HG03103 (cell line): ENCODE measurements at regions not wholly inside any gene's neighbourhood (a gene's known extent, or its start where the extent isn't known, plus 50 kb on each side); places are given as distances from the start of the nearest gene placed in this dataset.
"Not testable (repeated sequence)": the region's sequence is repeated elsewhere in the genome, so short reads cannot be mapped to it uniquely, and the experiment has no call there.

Experiments used
- ATAC-seq: cut with Tn5 transposase; IDR thresholded peaks from one replicate; pipeline ENCODE4 v1.9.1; 2021; ENCODE audit warnings: low read depth; ENCODE audit not compliant: unreplicated experiment

DNA sequence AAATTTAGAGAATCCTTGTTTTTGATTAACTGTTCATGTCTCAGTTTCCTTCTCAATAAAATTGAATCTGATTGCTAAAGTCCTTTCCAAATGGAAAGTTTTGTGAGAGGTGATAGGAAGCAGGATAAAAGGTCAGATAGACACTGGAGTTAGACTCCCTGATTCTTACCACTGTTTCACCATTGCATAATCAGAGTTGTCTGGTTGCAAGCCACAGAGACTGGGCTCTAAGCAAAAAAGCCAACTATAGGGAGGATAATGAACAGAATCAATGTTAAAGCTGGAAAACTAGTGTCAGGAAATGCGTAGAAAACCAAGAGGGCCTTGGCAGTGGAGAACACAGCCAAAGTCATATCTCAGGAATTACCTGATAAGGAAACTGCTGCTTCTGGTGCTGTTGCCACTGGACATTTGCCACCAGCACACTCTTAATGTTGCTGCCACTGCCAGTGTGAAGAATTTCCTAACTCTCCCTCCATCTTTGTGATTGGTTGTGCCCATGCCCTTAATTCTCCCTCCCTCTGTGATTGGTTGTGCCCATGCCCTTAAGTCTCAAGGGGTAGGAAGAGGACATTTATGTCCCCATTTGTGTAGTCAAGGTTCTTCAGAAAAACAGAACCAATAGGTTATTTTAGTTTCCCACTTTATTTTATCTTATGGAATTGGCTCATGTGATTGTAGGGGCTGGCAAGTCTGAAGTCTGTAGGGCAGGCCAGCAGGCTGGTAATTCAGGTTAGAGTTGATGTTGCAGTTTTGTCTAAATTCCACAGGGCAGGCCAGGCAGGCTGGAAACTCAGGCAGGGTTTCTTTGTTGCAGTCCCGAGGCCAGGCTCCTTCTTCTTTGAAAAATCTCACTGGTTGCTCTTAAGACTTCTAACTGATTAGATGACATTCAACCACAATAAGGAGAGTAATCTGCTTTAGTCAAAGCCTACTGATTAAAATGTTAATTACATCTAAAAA is 639.0 kb downstream of the REEP3 start:
- ATAC-seq = no peak

GRCh38 chr10:64170791-64171190 is 649.6 kb downstream of the REEP3 start:
- ATAC-seq = no peak

DNA sequence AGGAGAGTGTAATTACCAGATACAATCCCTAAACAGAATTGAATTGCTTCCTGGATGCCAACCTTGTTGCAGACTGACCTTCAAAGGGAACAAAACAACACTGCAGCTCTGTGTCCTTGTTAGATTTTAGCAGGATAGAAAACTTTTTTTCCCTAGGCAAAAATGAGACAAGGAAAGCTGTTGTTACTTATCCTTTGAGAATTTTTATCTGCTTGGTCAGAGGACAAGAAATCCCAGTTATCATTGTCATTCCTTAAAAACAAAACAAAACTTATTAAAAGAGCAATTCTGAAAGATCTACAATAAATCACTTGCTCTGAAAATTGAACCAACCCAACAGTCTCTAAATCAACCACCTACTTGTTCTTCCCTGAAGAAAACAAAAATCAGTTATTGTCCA is 652.6 kb downstream of the REEP3 start:
- no peak for ATAC-seq

DNA sequence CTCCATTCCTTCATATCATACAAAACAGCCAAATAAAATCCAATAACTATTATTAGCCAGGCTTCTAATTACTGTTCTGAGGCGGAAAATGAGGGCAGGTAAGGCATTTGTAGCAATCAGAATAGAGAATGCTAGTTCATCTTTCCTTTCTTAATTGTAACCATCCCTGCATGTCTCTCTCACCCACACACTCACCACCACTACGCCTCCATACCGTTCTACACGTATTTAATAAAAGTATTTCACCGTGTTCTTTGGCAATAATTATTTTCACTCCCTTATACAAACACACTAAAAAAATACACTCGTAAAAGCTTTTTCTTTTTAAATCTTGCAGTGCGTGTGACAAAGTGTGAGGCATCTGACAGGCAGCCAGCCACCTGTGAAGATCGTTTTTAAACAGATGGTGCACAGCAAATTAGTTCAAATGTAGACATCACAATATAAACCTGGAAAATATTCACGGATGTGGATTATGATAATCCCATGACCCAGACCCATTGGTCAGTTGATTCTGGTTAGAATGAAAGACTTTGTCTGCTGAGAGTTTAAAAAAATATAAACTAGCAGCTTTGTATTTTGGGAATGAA is 653.6 kb downstream of the REEP3 start:
- ATAC-seq = no peak

DNA sequence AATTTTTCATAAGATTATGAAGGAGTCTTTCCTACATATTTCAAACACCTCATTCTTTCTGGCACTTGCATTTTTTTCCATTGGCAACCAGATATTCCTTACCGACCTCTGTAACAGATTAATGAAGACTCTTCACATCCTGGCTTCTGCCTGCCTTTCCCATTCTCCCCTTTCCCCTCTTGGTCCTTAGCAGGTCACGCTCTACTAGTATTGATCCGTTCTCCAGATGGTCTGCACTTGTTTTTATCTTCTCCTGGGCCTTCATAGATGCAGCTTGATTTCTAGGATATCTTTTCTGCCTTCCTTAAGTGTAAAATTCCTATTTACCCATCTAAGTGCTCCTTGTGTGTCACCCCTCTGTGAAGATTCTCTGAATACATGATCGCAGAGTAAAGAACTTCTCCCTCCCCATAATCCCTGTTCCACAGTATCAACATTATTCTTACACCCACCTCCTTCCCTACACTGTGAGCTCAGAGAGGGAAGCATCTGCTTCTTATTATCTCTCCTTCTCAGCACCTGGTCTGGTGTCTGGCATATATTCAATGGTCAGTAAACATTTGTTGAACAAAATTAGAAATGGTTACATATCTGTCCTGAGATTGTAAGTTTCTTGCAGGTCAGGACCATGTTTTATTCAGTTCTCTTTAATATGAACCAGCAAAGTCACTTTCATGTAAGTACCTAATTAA is 654.2 kb downstream of the REEP3 start:
- no peak for ATAC-seq

DNA sequence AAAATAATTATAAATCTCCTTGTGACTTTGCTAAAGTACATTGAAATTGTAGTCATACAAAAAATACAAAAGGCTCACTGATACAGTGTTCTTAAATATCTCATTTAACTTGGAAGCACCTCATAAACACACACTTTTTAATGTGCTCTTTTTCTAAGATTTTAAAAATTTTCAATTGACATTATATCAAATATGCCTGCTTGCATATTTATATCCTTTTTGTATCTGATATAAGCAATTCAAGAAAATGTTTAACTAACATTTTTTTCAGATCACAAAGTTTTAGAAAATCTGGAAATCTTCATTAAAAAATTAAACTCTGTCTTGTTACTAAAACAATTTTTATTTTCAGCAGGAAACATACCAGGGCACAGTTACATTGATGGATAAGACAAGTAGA is 661.5 kb downstream of the REEP3 start:
- ATAC-seq = no peak

DNA sequence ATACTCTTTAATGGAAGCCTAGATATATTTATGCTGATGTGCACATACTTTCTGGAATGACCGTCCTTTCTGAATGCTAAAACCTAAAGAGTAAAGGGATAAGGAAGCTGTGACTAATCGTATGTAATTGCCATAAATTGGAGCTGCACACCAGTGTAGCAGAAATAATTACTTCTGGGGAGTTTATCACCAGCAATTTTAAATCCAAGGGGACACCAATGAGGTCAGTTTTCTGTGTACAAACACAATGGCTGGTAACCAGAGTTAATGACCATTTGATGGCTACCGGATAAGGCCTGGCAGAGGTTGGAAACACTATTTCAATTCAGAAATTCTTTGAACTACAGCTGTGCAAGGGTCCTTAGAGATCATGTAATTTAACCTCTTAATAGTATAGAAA is 670.1 kb downstream of the REEP3 start:
- ATAC-seq = no peak

GRCh38 chr10:64196638-64197315 is 675.6 kb downstream of the REEP3 start:
- ATAC-seq = no peak

DNA sequence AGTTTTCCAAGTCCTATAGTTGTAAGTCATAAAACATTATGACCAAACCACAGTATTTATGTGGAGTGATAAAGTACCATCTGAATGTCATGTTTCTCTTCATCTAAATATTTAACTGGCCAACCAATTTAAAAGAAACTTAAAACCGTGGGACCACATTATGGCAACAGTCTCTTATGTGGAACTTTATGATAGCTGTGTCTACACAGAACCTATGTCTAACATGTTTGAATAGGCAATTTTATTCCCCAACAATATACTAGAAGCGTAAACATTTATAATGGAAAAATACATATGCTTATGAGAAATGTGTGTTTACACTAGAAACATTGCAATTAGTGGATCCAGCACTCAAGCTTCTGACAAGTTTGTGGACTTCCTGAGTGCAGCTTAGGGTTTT is 680.7 kb downstream of the REEP3 start:
- ATAC-seq = no peak

- not testable (repeated sequence) for ATAC-seq
Measured at GRCh38 chr10:64204504-64204903, 683.3 kb downstream of the REEP3 start.

DNA sequence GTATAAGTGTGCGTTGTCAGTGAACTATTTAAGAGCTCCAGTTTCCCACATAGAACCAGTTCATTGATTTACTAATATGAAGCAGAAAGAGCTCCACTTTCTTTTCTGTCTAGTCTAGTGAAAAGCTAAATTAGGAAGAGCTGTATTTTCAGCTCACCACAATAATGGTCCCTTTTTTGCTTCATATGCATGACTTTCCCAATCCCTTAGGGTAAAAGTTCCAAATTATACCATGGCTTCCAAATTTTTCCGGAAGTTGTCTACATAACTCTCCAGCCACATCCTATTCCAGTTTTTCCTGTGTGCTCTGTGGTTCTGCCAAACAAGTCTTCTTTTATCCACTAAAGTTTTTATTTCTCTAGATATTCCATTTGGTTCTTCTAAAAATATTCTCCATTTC is 685.2 kb downstream of the REEP3 start:
- no peak for ATAC-seq

DNA sequence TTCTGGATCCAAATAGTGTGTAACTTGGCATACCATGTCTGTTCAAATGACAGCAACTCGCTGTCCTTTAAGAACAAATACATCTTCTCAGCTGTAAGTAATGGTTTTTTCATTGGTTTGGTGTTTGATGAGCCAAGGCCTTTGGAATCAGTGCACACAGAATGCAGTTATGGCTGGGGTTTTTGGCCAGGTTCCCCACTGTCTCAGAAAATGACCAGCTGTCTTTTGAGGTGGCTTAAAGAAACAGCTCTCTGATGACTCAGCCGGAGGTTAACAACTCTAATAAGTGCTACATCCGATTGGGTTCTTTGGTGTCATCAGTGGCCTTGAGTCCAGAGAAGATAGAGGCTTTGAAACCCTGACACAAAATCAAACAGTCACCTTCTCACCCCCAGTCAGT is 688.4 kb downstream of the REEP3 start:
- ATAC-seq = no peak

DNA sequence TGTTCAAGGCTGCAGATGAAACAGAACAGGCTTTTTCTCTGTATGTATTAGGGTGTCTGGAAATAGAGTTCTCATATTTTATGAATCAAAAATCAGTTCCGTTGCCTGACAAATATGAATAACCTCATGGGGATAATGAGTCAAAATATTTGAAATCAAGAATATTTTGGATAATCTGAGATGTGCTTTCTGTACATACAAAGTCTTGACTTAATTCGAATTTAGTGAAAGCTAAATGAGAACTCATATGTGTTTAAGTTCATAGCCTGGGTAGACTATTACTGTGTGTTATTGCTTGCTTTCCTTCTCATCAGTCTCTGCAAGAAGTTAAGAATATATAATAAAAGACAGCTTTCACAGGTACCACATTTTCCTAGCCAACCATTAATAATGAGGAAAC is 689.0 kb downstream of the REEP3 start:
- ATAC-seq = no peak

DNA sequence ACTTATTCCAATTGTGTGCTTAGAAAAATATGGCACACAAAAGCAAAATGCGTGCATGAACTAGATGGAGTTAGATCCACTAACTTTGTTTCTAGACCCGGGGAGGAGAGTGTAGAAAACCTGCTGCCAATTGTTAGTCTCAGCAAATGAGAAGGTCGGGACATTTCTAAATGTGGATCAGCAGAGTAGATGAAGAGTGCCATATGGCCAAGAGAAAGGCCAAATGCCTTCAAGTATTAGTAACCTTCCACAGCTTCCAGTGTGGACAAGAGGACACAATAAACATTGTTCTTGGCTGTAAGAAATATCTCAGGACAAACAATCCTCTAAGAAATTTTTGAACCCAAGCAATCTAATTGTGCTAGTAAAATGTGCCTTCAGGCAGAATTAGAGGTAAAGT is 690.3 kb downstream of the REEP3 start:
- no peak for ATAC-seq

GRCh38 chr10:64215088-64215487 is 693.9 kb downstream of the REEP3 start:
- ATAC-seq = no peak

DNA sequence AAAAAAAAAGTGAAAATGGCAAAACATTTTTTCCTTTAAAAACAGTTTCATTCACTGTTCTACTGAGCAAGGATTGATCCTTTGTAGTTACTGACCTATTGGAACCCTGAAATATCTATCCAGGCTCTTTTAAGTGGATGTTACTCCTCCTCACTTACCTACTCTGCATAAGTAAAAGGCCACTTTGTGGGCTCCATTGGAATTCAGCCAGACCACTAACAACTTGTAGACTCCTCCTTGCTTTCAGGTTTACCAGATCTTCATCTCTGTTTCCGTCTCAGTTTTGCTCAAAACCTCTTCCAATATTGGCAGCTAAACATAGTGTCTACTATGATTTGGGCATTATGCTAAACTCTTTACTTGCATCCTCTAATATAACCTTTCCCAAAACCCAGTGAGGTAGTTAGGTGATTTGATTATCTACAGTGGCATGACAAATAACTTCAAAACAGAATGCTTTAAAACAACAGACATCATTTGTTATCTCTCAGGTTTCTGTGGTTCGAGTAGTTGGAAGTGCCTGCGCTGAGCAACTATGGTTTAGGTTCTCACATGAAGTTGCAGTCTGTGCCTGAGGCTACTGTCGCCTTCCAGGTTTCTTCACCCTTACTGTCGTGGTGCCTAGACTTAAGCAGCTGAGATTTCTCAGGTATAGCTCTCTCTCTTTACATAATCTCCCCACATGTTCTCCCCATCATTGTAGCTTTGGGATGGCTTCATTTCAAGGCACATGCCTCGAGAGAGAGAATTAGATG is 698.2 kb downstream of the REEP3 start:
- no peak for ATAC-seq

- no peak for ATAC-seq
Measured at GRCh38 chr10:64234489-64234888, 713.3 kb downstream of the REEP3 start.

- ATAC-seq = no peak
Measured at GRCh38 chr10:64257704-64258103, 736.5 kb downstream of the REEP3 start.

DNA sequence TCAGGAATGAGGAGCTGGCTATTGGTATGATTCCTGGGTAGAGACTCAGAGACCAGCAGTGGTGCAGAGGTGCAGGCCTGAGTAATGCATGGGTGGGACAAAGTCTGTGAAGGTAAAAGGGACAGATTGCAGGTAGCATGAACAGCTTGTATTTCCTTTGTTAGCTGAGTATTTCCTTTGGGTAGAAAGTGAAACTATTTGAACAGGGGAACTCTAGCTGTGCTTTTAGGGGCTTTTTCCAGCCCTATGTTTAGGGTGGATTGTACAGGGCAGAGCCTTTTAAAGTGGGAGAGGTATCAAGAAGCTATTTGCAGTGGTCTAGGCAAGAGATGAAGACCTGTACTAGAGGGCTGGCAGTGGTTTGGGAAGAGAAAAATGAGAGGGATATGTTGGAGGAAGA is 739.9 kb downstream of the REEP3 start:
- ATAC-seq = peak; percentile 50

DNA sequence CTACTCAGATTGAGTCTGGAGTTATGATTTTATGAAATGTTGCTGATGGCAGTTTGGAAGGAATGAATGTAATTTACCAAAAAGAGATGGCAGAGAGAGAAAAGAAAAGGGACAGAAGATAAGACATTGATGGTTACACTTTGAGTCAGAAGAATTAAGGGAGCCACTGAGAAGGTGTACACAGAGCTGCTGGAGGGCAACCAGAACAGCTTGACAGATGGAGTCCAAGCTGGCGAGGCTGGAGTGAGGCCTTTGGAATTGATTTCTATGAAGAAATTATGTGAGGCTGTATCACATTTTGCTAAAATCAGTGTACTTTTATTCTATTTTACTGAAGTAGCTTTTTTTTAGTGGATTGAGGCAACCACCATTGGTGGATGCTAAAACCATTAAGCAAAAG is 740.5 kb downstream of the REEP3 start:
- no peak for ATAC-seq
